ENCODE measurements at regions not wholly inside any gene's neighbourhood (a gene's known extent, or its start where the extent isn't known, plus 50 kb on each side); places are given as distances from the start of the nearest gene placed in this dataset.

DNA sequence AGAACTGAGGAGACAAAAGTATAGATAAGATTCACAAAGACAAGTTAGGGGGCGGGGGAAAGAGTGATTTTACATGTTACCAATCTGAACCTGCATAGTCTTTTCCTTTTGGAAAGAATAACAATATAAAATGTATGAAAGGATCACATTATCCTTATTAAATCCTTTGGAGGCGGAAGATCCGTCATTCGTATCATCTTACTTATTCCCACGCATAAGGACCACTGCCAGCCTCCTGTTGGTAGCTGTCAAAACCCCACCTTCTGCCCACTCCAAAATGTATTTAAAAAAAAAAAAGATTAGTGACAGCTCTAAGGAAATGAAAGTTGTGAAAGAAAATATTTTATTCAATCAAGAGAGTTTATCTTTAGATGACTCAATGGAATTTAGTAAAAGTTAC is 821.0 kb upstream of the CELF2 start:
- TF ChIP-seq CTCF (IDR thresholded peaks at IDR 0.05; ENCODE audit: insufficient read depth, low read length) (no peak), POLR2AphosphoS5 (IDR thresholded peaks at IDR 0.05; ENCODE audit: low read depth) (no peak)

Data from HL-60 (cell line).